ENCODE measurements at regions not wholly inside any gene's neighbourhood (a gene's known extent, or its start where the extent isn't known, plus 50 kb on each side); places are given as distances from the start of the nearest gene placed in this dataset.

- ChIA-PET CTCF (interaction anchor here (1.1 kb wide), 1 partner anchor 29 kb away, joined by 3 read pairs; no protein-coding TSS in a partner anchor), POLR2A (no interaction called here)
- Histone ChIP-seq H3K9me1 (replicated peaks; ENCODE audit: control insufficient read depth, extremely low read depth, insufficient read depth, low read length) (no peaks in the 10 kb centered on the region), H3K27ac (ENCODE audit: insufficient read depth, low read depth, low read length) (no peak overlapping the region), H4K20me1 (replicated peaks; ENCODE audit: control insufficient read depth, extremely low read depth, insufficient read depth, low read length) (no peaks in the 10 kb centered on the region), H3K9ac (replicated peaks; ENCODE audit: extremely low read depth, insufficient read depth, low read length) (no peak overlapping the region), H3K4me3 (replicated peaks in 1 of 3; ENCODE audit: insufficient read depth in 1 of 3, low read depth in 1 of 3, low read length in 3 of 3) (no peak overlapping the region), H3K36me3 (ENCODE audit: control insufficient read depth in 2 of 2, extremely low read depth in 1 of 2, insufficient read depth in 2 of 2, low read length in 2 of 2) (no peaks in the 10 kb centered on the region), H3K27me3 (ENCODE audit: control insufficient read depth in 2 of 2, insufficient read depth in 2 of 2, low read length in 2 of 2) (no peaks in the 10 kb centered on the region), H3K4me1 (ENCODE audit: control insufficient read depth, extremely low read depth, insufficient read depth, low read length) (no peaks in the 10 kb centered on the region), H3K9me3 (replicated peaks; ENCODE audit: control insufficient read depth, insufficient read depth, low read length) (no peaks in the 10 kb centered on the region), H2AFZ (ENCODE audit: low read depth, low read length) (no peak overlapping the region), H3K79me2 (ENCODE audit: control insufficient read depth, insufficient read depth, low read length) (no peaks in the 10 kb centered on the region), H3K4me2 (ENCODE audit: insufficient read depth, low read length) (no peak overlapping the region)
- FAIRE-seq = no peak
- no peak for TF ChIP-seq CTCF (IDR thresholded peaks at IDR 0.05; ENCODE audit: extremely low read depth in 1 of 2, insufficient read depth in 1 of 2, low read depth in 1 of 2, low read length in 2 of 2)
- intact Hi-C loops (cut with micrococcal nuclease) (no loop called here), dilution Hi-C loops (cut with MboI; ENCODE audit: extremely low pct_ligation_motif_present, low sequenced_read_pairs) (no loop called here)
- no peak for DNase-seq (ENCODE audit: low read depth, low spot score)
- BruUV-seq (replicated peaks) = no TSS peak
These were observed 56.7 kb upstream of the GLYATL1B start for GRCh38 chr11:59029366-59029889.

- FAIRE-seq (no peak), DNase-seq (ENCODE audit: low read depth, low spot score) (no peak)
- no peaks in the 10 kb centered on the region for H4K20me1 ChIP-seq (replicated peaks; ENCODE audit: control insufficient read depth, extremely low read depth, insufficient read depth, low read length)
- ChIA-PET POLR2A (no interaction called here), CTCF (no interaction called here)
- intact Hi-C loops (cut with micrococcal nuclease) (no loop called here), dilution Hi-C loops (cut with MboI; ENCODE audit: extremely low pct_ligation_motif_present, low sequenced_read_pairs) (no loop called here)
- H3K4me3 ChIP-seq (replicated peaks in 1 of 3; ENCODE audit: insufficient read depth in 1 of 3, low read depth in 1 of 3, low read length in 3 of 3) = no peak overlapping the region
- H3K27me3 ChIP-seq (ENCODE audit: control insufficient read depth in 2 of 2, insufficient read depth in 2 of 2, low read length in 2 of 2) = no peaks in the 10 kb centered on the region
- no peak overlapping the region for H3K9ac ChIP-seq (replicated peaks; ENCODE audit: extremely low read depth, insufficient read depth, low read length)
- H3K36me3 ChIP-seq (ENCODE audit: control insufficient read depth in 2 of 2, extremely low read depth in 1 of 2, insufficient read depth in 2 of 2, low read length in 2 of 2) = no peaks in the 10 kb centered on the region
- no peak overlapping the region for H2AFZ ChIP-seq (ENCODE audit: low read depth, low read length)
- BruUV-seq (replicated peaks) = no TSS peak
- no peaks in the 10 kb centered on the region for H3K9me1 ChIP-seq (replicated peaks; ENCODE audit: control insufficient read depth, extremely low read depth, insufficient read depth, low read length)
- no peaks in the 10 kb centered on the region for H3K9me3 ChIP-seq (replicated peaks; ENCODE audit: control insufficient read depth, insufficient read depth, low read length)
- H3K4me1 ChIP-seq (ENCODE audit: control insufficient read depth, extremely low read depth, insufficient read depth, low read length) = no peaks in the 10 kb centered on the region
- TF ChIP-seq MAX (IDR thresholded peaks at IDR 0.05; ENCODE audit: insufficient read depth, insufficient read length) (no peak), EZH2 (IDR thresholded peaks at IDR 0.05; ENCODE audit: borderline replicate concordance, low read depth, low read length, severe bottlenecking) (no peak), POLR2A (IDR thresholded peaks at IDR 0.05; ENCODE audit: low read depth, low read length) (no peak), FOS (IDR thresholded peaks at IDR 0.05; ENCODE audit: borderline replicate concordance, insufficient read depth, low read length) (no peak), POLR2AphosphoS5 (IDR thresholded peaks at IDR 0.05; ENCODE audit: insufficient read depth, low read depth, low read length) (no peak), GATA2 (IDR thresholded peaks at IDR 0.05; ENCODE audit: insufficient read depth, insufficient read length, low read depth, low read length) (no peak), JUN (IDR thresholded peaks at IDR 0.05; ENCODE audit: borderline replicate concordance, insufficient read depth, insufficient read length, low read depth) (no peak), CTCF (IDR thresholded peaks at IDR 0.05; ENCODE audit: extremely low read depth in 1 of 2, insufficient read depth in 1 of 2, low read depth in 1 of 2, low read length in 2 of 2) (no peak), MYC (IDR thresholded peaks at IDR 0.05; ENCODE audit: low read depth, low read length) (no peak)
- no peak overlapping the region for H3K4me2 ChIP-seq (ENCODE audit: insufficient read depth, low read length)
- H3K27ac ChIP-seq (ENCODE audit: insufficient read depth, low read depth, low read length) = no peak overlapping the region
- no peaks in the 10 kb centered on the region for H3K79me2 ChIP-seq (ENCODE audit: control insufficient read depth, insufficient read depth, low read length)
These were observed 56.1 kb upstream of the GLYATL1B start for GRCh38 chr11:59030037-59030436.
